ENCODE measurements at regions not wholly inside any gene's neighbourhood (a gene's known extent, or its start where the extent isn't known, plus 50 kb on each side); places are given as distances from the start of the nearest gene placed in this dataset.
"Not testable (repeated sequence)": the region's sequence is repeated elsewhere in the genome, so short reads cannot be mapped to it uniquely, and the experiment has no call there.

GRCh38 chr20:6700563-6701329, 66.7 kb upstream of the BMP2 start:
- no peak for TF ChIP-seq CTCF (IDR thresholded peaks at IDR 0.05; ENCODE audit: control insufficient read depth, insufficient read depth, low read depth, low read length, missing control alignments)
- no peak overlapping the region for H3K4me3 ChIP-seq (ENCODE audit: control insufficient read depth, low read depth, low read length)
- no peak for DNase-seq (ENCODE audit: low read depth)

GRCh38 chr20:6699921-6700562, 67.4 kb upstream of the BMP2 start:
- no peak for TF ChIP-seq CTCF (IDR thresholded peaks at IDR 0.05; ENCODE audit: control insufficient read depth, insufficient read depth, low read depth, low read length, missing control alignments)
- H3K4me3 ChIP-seq (ENCODE audit: control insufficient read depth, low read depth, low read length) = no peak overlapping the region
- no peak for DNase-seq (ENCODE audit: low read depth)

DNA sequence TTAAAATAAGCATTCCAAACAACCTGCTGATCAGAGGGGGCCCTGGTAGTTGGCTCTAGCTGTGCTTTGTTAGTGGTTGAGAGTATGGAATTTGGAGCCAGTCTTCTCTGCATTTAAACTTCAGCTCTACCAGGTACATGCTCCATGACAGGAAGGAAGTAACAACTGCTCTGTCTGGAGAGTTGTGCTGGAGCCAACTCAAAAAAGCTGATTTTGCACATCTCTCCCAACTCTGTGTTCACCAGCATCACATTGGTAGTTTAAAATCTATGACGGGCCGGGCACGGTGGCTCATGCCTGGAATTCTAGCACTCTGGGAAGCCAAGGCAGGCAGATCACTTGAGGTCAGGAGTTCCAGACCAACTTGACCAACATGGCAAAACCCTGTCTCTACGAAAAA, 68.8 kb upstream of the BMP2 start:
- no peak overlapping the region for H3K4me3 ChIP-seq (ENCODE audit: control insufficient read depth, low read depth, low read length)
- TF ChIP-seq CTCF (IDR thresholded peaks at IDR 0.05; ENCODE audit: control insufficient read depth, insufficient read depth, low read depth, low read length, missing control alignments) = no peak
- DNase-seq (ENCODE audit: low read depth) = no peak

DNA sequence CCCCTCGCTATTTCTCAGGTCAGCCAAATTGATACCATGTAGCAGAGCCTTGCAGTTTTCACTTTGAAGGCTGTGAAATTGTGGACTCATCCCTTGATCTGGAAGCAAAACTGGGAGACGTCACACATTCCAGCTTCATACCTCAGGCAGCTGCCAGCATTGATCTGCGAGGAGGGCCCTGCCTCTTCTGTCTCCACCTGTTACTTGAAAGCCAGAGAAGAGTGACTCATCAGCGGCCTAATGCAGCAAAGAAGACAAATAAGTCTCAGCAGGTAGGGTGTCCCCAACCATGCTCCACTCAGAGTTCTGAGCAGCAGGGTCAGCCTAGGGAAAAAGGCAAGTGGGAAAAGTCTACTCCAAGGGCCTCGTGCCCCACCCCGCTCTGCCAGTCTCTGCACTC, 69.4 kb upstream of the BMP2 start:
- no peak for DNase-seq (ENCODE audit: low read depth)
- TF ChIP-seq CTCF (IDR thresholded peaks at IDR 0.05; ENCODE audit: control insufficient read depth, insufficient read depth, low read depth, low read length, missing control alignments) = no peak
- H3K4me3 ChIP-seq (ENCODE audit: control insufficient read depth, low read depth, low read length) = no peak overlapping the region

- DNase-seq (ENCODE audit: low read depth) = no peak
- TF ChIP-seq CTCF (IDR thresholded peaks at IDR 0.05; ENCODE audit: control insufficient read depth, insufficient read depth, low read depth, low read length, missing control alignments) = no peak
- no peak overlapping the region for H3K4me3 ChIP-seq (ENCODE audit: control insufficient read depth, low read depth, low read length)
These were observed 70.1 kb upstream of the BMP2 start for GRCh38 chr20:6697228-6697972.

- no peak for TF ChIP-seq CTCF (IDR thresholded peaks at IDR 0.05; ENCODE audit: control insufficient read depth, insufficient read depth, low read depth, low read length, missing control alignments)
- H3K4me3 ChIP-seq (ENCODE audit: control insufficient read depth, low read depth, low read length) = no peak overlapping the region
- no peak for DNase-seq (ENCODE audit: low read depth)
These were observed 71.5 kb upstream of the BMP2 start for GRCh38 chr20:6696001-6696400.

- not testable (repeated sequence) for DNase-seq (ENCODE audit: low read depth); H3K4me3 ChIP-seq (ENCODE audit: control insufficient read depth, low read depth, low read length)
These were observed 73.7 kb upstream of the BMP2 start for GRCh38 chr20:6693808-6694198.

All from AG09309 (cell line).